GM18520 (cell line): ENCODE measurements at regions not wholly inside any gene's neighbourhood (a gene's known extent, or its start where the extent isn't known, plus 50 kb on each side); places are given as distances from the start of the nearest gene placed in this dataset.
"Not testable (repeated sequence)": the region's sequence is repeated elsewhere in the genome, so short reads cannot be mapped to it uniquely, and the experiment has no call there.

ENCODE experiments used
- ATAC-seq: cut with Tn5 transposase; IDR thresholded peaks from one replicate; pipeline ENCODE4 v1.9.1; 2021; ENCODE audit not compliant: unreplicated experiment

DNA sequence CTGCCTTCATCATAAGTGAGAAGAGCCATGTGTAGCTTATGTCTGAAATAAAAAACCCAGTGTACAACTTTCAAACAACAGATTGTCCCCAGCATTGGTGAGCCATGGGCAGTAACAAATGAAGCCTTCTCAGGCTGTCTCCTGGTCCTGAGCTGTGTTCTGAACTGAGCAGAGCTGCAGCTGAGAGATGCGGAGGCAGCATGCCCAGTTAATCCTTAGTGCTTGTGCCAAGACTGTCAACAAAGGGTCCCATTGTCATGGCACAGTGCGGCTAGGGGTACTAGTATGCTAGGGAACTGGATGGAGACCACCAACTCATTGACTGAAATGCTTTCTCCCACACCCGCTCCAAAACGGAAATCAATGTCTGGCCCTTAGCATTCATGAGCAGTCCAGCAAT, 154.3 kb downstream of the RMST start:
- no peak for ATAC-seq

GRCh38 chr12:97628962-97629361, 166.4 kb downstream of the RMST start:
- no peak for ATAC-seq

DNA sequence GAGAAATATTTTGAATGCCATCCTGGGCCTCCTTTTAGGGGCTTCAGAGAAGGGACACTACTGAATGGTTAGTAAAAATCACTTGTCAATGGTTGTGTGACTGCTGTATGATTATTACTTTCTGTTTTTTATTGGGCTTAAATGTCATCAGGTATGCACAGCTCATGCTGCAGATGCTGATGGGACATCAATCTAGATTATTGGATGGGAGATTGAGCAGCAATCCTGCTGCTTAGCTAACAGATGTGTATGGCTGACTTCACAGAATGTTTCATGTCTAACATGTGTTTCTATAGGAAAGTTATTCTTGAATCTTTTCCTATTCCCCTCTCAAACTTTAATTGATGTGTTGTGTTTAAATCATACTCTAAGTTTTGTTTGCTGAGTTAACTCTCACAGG, 166.8 kb downstream of the RMST start:
- ATAC-seq: no peak

- ATAC-seq: no peak
These were observed 167.8 kb downstream of the RMST start for GRCh38 chr12:97630356-97630755.

GRCh38 chr12:97630875-97631274, 168.3 kb downstream of the RMST start:
- ATAC-seq: no peak

- ATAC-seq: no peak
These were observed 175.2 kb downstream of the RMST start for GRCh38 chr12:97637770-97638169.

DNA sequence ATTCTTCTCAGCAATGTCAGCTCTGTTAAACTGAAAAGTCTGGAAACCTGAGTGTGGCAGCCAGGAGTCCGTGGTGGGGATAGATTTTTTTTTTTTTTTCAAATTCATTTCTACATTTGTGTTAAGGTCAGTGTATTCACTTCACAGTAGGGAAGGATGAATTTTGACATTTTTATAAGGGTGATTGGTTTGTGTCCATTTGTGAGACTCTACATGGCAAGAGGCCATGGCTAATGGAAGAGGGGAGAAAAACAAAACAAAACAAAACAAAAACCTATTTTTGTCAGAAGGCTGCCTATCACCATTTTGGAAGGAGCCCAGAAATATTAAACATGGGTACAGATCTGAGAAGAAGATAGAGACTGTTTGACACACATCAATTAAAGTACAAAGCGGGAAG, 176.1 kb downstream of the RMST start:
- ATAC-seq: no peak

DNA sequence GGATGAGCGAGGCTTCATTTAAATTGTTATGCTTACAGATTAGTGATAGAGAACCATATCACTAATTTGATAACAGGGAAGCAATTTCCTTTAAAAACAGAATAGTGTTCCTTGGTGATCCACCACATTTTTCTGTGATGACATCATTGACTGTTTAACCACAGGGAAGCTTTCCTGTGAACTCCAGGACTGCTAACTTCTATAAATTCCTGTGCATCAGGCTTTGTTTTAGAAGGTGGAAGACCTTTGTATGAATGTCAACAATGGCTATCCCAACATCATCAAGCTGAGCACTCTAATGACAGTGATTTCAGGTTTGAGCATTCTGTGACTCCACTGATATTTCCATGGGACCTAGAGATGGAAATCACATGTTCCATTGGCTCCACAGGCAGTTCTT, 177.1 kb downstream of the RMST start:
- no peak for ATAC-seq

DNA sequence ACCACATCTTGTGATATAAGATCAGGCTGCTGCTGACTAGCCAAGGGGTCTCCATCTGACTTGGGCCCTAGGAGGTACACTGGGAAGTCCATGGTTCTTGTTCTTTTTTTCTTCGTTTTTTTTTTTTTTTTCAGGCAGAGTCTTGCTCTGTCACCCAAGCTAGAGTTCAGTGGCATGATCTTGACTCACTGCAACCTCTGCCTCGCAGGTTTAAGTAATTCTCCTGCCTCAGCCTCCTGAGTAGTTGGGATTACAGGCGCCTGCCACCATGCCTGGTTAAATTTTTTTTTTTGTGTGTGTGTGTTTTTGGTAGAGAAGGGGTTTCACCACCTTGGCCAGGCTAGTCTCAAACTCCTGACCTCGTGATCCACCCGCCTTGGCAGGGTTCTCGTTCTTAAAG, 178.2 kb downstream of the RMST start:
- no peak for ATAC-seq

DNA sequence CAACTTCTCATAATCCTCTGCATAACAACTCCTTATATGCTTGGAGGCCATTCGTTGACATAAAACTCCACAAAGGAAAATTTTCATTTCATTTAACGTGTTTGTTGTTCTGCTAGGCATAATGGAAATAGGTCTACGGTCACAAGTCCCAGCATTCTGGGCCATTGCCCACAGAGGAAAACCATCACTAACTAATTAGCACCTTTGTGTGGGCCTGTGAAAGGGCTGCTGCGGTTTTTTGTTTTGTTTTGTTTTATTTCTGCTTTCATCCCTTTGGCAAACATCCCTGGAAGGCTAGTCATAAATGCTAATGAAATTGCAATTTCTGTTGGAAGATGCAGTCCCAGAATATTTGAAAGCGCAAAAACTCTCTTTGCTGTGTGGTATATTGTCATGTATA, 180.3 kb downstream of the RMST start:
- no peak for ATAC-seq

DNA sequence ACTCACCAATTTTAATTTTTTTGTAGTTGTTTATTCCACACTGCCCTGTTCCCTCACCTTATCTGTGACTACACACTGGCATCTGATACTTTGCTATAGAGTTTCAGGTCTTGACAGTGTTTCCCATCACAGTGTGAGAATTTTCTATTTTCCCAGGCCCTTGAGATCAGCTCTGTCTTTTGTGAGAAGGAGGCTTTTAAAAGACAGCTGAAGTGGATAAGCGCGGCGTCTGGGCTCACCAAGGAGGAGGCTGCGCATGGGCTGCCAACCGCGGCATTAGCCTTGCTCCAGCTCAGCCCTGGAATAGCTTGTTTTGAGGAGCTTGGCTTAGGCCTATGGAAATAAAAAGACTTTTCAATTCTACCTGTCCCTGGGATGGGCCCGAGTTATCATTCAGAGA, 181.3 kb downstream of the RMST start:
- ATAC-seq: no peak

DNA sequence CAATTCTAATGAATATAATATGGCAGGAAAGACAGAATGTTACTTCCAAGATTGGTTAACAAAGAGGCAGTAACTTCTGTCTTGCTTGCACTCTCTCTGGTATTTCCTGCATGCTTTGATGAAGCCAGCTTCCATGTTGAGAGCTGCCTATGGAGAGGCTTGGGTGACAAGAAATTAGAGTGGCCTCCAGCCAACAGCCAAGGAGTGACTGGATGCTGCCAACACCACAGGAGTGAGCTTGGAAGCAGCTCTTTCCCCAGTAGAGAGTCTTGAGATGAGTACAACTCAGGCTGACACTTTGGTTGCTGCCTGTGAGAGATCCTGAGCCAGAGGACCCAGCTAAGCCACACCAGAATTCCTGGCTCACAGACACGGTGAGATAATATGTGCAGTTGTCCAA, 183.1 kb downstream of the RMST start:
- ATAC-seq: no peak

DNA sequence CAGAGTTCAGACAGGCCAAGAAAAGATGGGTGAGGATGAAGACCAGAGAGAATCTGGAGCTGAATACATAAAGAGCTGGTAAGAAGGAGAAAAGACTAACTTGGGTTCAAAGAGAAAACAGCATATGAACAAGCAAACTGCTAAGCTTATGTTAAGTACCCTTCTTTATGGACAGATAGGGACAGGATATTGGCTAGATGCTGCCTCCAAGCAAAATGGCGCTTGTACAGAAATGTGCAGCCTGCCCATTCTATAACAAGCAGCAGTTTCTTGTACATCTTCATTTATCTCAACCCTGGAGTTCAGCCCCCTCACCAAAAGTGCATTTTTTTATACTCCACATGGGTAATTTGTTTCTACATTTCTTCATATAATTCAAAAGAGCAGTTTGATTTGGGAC, 184.5 kb downstream of the RMST start:
- ATAC-seq: no peak

- ATAC-seq: no peak
These were observed 187.6 kb downstream of the RMST start for GRCh38 chr12:97650242-97650641.

DNA sequence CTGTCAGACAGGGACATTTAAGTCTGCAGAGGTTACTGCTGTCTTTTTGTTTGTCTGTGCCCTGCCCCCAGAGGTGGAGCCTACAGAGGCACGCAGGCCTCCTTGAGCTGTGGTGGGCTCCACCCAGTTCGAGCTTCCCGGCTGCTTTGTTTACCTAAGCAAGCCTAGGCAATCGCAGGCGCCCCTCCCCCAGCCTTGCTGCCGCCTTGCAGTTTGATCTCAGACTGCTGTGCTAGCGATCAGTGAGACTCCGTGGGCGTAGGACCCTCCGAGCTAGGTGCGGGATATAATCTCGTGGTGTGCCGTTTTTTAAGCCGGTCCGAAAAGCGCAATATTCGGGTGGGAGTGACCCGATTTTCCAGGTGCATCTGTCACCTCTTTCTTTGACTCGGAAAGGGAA, 193.9 kb downstream of the RMST start:
- ATAC-seq: not testable (repeated sequence)

DNA sequence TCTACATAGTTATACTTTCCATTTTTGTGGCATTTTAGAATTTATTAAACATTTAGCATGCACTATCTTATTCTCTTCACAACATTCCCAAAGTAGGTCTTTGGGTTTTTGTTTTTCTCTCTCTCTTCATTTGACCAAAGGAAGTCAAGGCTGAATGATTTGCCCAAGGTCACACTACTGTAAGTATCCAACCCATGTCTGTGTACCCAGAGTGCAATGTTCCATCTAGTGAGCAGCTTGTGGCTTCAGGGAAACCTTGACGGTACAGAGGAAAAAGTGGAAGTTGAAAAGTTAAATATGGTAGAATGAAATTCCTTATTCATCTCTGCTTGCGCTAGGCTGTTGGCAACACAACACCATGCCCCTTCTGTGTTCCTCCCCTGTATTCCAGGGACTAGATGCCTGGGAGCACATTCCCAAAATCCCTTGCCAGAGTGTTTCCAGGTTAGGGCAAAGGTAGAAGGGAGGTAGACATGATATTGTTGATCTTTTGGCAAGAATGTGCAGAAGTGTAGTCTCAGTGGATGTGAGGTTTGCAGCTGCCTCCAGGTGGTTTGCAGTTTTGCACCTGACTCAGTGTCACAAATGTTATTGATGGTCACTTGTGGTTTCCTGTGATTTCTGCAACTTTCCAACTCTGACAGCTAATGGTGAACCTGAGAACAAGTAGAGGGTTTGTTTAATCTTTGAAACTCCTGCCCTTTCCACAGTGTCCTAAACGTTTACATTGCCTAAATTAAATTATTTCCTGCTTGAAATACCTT, 196.7 kb downstream of the RMST start:
- no peak for ATAC-seq

GRCh38 chr12:97666263-97666662, 203.7 kb downstream of the RMST start:
- no peak for ATAC-seq

DNA sequence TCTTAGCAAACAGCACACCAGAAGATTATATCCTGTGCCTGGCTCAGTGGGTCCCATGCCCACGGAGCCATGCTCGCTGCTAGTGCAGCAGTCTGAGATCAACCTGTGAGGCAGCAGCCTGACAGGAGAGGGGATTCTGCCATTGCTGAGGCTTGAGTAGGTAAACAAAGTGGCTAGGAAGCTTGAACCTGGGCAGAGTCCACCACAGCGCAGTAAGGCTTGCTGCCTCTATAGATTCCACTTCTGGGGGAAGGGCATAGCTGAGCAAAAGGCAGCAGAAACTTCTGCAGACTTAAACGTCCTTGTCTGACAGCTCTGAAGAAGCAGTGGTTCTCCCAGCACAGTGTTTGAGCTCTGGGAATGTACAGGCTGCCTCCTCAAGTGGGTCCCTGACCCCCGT, 210.3 kb downstream of the RMST start:
- no peak for ATAC-seq

DNA sequence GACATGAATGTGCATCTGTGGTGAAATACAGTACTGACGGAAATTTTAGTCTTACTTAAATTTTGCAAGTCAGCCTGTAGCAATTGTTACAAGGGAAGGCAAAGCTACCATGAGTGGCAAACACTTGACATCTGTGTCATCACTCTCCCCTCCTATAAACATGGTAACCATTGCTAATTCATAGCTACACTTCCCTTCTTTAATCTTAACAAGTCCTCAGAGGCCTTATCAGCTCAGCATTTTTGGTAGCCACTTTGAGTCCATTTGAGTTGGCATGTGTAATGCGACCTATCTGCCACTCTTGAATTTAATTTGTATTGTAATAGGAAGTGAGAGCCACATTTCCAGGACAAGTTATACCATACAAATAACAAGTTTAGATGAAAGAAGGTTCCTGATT, 218.1 kb downstream of the RMST start:
- no peak for ATAC-seq

DNA sequence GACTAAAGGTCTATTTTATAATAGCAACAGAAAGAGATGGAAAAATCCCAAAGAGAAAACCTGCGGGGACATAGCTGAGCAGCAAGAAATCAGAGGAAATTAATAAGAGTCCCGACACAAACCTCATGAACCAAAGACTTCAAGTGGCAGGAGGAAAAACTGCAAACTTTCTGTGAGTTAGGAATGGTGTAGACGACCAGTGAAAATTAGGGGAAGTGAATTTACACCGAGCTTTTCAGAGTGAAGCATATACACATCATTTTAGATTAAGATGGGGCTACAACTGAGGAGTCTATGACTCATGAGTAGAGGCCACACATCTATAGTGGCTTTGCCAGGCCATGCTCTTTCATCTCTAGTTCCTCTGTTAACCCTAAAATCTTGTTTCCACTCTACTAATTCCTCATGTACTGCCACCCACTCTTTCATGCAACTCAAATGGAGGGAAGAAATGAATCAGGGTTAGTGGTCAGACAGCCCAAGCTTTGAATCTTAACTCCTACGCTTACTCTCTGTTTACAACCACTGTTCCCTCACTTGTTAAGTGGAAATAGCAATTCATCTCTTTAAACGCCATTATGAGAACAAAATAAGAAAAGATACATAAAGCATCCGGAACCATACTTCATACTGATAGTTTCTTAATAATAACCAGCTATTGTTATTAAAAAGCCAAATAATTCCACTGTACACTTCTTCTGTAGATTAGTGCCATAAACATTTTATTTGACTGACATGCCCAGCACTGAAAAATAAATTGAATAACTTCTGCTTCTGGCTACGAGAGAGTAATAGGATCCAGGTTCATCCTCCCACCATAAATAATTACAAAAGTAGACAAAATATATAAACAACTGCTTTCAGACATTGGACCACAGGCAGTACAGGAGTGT, 219.3 kb downstream of the RMST start:
- ATAC-seq: peak; percentile 94

DNA sequence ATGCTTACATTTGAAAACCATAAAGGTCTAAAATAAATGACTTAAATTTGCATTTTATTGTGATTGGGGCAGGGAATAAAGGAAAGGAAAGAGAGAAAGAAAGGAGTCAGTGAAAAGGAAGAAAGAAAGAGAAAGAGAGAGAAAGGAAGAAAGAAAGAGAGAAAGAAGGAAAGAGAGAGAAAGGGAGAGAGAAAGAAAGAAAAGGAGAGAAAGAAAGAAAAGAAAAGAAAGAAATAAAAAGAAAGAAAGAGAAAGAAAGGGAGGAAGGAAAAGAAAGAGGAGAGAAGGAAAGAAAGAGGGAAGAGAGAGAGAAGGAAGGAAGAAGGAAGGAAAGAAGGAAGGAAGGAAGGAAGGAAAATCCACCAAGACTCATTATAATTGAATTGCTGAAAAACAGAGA, 222.8 kb downstream of the RMST start:
- no peak for ATAC-seq

- no peak for ATAC-seq
These were observed 239.3 kb downstream of the RMST start for GRCh38 chr12:97701901-97702300.
